Testis (tissue), 2 donors: ENCODE measurements at regions not wholly inside any gene's neighbourhood (a gene's known extent, or its start where the extent isn't known, plus 50 kb on each side); places are given as distances from the start of the nearest gene placed in this dataset.

Experiments used
- POLR2A ChIP-seq: fragments of 450-650 bp; IDR thresholded peaks from one replicate; pipeline ENCODE4 v1.6.1; 2017; ENCODE audit warnings: antibody characterized with exemption, mild to moderate bottlenecking, moderate library complexity
- TF ChIP-seq, protein P1 (sequence below), 3 experiments: fragments of 450-650 bp in 2 of 3; fragments of 200-600 bp in 1 of 3; sonication (generic) in 1 of 3; IDR thresholded peaks; one replicate each; pipeline ENCODE4 v1.5.1; 2016 to 2019; ENCODE audit warnings: antibody characterized with exemption in 3 of 3, mild to moderate bottlenecking in 2 of 3, moderate library complexity in 1 of 3

DNA sequence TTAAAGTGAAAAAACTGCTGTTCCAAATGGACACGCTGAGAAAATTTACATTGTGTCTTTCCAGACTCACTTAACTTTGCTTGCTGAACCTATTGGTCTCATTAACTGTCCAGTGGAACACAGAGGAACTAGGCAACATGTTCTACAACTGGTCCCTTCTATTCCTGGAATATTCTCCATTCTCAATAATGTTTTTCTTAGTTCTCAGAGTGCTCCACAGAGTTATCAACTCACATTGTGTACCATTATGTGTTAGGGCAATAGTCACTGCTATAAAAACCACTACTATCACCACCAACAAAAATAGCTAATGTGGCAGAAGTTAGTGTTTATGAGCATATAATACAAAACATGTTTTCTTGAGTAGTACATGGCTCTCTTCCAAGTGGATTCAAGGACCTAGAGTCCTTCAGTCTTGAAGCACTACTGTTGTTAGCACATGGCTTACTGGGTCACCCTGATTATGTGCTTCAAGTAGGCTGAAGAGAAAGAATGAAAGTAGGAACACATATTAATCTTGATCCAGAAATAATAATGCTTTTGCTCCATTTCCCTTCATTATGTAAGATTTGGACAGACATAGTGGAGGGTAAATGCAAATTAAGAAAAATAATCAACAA is 865.3 kb upstream of the HS3ST1 start:
- TF ChIP-seq, protein P1, sequence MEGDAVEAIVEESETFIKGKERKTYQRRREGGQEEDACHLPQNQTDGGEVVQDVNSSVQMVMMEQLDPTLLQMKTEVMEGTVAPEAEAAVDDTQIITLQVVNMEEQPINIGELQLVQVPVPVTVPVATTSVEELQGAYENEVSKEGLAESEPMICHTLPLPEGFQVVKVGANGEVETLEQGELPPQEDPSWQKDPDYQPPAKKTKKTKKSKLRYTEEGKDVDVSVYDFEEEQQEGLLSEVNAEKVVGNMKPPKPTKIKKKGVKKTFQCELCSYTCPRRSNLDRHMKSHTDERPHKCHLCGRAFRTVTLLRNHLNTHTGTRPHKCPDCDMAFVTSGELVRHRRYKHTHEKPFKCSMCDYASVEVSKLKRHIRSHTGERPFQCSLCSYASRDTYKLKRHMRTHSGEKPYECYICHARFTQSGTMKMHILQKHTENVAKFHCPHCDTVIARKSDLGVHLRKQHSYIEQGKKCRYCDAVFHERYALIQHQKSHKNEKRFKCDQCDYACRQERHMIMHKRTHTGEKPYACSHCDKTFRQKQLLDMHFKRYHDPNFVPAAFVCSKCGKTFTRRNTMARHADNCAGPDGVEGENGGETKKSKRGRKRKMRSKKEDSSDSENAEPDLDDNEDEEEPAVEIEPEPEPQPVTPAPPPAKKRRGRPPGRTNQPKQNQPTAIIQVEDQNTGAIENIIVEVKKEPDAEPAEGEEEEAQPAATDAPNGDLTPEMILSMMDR (IDR thresholded peaks at IDR 0.05), result no peak
- TF ChIP-seq POLR2A, result no peak
